Activated CD8-positive, alpha-beta T cell treated with anti-CD3 and anti-CD28 coated beads for 36 hours (primary cell): ENCODE measurements at regions not wholly inside any gene's neighbourhood (a gene's known extent, or its start where the extent isn't known, plus 50 kb on each side); places are given as distances from the start of the nearest gene placed in this dataset.

ENCODE experiments used
- ATAC-seq: fragments of 200-7000 bp; cut with Tn5 transposase; one replicate; pipeline ENCODE4 v1.10.0; 2021; ENCODE audit warnings: mild to moderate bottlenecking, moderate library complexity
- CTCF ChIA-PET: fragments of 350-600 bp; sonication (Branson Sonifier 250); formaldehyde crosslinking; loops from one replicate; lab custom pipeline; 2021; ENCODE audit warnings: antibody characterized with exemption; lab: Charles Lee
- POLR2A ChIA-PET: fragments of 350-600 bp; sonication (Branson Sonifier 250); formaldehyde crosslinking; loops from one replicate; lab custom pipeline; 2021; ENCODE audit warnings: antibody characterized with exemption; lab: Charles Lee
- DNase-seq: peaks from one replicate; pipeline ENCODE4 v3.0.0-alpha.2; 2020
- H3K27ac Mint-ChIP-seq: one replicate; pipeline ENCODE4 v1.8.0; 2021; ENCODE audit warnings: mild to moderate bottlenecking, mixed read lengths
- H3K27me3 Mint-ChIP-seq: one replicate; pipeline ENCODE4 v1.8.0; 2021; ENCODE audit warnings: mixed read lengths
- H3K36me3 Mint-ChIP-seq: one replicate; pipeline ENCODE4 v1.8.0; 2021; ENCODE audit warnings: low read depth, mixed read lengths
- H3K4me1 Mint-ChIP-seq: one replicate; pipeline ENCODE4 v1.8.0; 2021; ENCODE audit warnings: low read depth, mixed read lengths
- H3K4me3 Mint-ChIP-seq: one replicate; pipeline ENCODE4 v1.8.0; 2021; ENCODE audit warnings: mild to moderate bottlenecking, moderate library complexity, mixed read lengths
- H3K9me3 Mint-ChIP-seq: one replicate; pipeline ENCODE4 v1.8.0; 2021; ENCODE audit warnings: mixed read lengths
- intact Hi-C: fragments of 100-400 bp; cut with micrococcal nuclease; formaldehyde crosslinking; loops from one replicate; pipeline ENCODE4 v1.10.0; 2022
- TF ChIP-seq, protein P1 (sequence below): fragments of 200-600 bp; IDR thresholded peaks from one replicate; pipeline ENCODE4 v1.8.0; 2022; ENCODE audit warnings: antibody characterized with exemption, mild to moderate bottlenecking

DNA sequence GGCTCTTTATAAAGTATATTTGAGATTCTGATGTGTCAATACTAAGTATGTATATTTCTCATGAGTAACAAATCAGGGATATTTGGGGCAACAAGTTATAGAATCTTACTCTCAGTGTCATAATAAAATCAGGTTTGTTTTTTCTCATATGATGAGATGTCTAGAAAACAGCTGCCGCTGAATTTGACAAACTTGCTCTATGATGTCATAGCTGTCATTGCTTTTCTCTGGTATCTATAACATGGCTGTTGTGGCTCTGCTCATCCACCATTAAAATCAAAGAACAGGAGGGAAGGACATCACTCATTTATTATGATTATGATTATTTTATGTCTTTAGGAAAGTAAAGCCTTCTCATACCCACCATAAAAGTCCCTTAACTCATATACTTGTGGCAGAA lies 417.2 kb upstream of the LRRTM4 start:
- Mint-ChIP-seq H3K9me3 (peaks cover 10% of the 10 kb centered on the region), H3K36me3 (no peaks in the 10 kb centered on the region), H3K27ac (no peak overlapping the region), H3K27me3 (no peaks in the 10 kb centered on the region), H3K4me3 (no peak overlapping the region), H3K4me1 (no peaks in the 10 kb centered on the region)
- ATAC-seq (no peak), DNase-seq (no peak)
- ChIA-PET CTCF (no interaction called here), POLR2A (no interaction called here)
- intact Hi-C loops, result no loop called here
- TF ChIP-seq, protein P1, sequence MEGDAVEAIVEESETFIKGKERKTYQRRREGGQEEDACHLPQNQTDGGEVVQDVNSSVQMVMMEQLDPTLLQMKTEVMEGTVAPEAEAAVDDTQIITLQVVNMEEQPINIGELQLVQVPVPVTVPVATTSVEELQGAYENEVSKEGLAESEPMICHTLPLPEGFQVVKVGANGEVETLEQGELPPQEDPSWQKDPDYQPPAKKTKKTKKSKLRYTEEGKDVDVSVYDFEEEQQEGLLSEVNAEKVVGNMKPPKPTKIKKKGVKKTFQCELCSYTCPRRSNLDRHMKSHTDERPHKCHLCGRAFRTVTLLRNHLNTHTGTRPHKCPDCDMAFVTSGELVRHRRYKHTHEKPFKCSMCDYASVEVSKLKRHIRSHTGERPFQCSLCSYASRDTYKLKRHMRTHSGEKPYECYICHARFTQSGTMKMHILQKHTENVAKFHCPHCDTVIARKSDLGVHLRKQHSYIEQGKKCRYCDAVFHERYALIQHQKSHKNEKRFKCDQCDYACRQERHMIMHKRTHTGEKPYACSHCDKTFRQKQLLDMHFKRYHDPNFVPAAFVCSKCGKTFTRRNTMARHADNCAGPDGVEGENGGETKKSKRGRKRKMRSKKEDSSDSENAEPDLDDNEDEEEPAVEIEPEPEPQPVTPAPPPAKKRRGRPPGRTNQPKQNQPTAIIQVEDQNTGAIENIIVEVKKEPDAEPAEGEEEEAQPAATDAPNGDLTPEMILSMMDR, result no peak

DNA sequence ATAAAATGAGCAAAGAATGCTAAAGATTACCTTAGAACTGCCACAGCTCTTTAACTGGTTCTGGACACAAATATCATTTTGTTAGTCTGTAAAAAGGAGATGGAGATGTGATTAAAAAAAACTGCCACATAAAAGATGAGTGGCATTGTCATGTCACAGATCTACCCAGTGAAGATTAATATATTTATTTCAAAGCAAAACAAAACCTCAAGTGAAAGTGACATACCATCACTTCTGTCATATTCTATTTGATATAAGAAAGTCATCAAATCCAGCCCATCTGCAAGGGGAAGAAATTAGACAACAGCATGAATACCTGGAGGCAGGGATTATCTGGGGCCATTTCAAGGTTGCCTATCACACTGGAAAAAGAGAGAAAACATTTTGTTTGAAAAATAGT lies 417.6 kb upstream of the LRRTM4 start:
- intact Hi-C loops, result no loop called here
- no peak for ATAC-seq

DNA sequence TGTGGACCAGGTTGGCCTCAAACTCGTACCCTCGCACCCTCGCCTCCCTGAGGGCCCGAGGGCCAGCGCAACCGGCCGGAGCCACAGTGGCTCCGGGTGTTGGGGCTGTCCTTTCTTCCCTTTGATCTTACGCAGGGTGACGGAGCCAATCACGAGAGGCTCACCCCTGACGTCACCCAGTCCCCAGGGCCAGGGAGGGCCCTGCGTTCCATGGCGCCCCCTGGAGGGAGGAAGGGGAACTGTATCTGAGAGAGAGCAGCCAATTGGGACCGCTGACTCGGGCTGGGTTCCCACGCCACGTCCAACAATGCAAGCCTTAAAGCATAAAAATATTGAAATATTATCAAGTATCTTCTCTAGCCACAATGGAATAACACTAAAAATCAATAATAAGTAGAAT lies 432.8 kb upstream of the LRRTM4 start:
- Mint-ChIP-seq H3K27ac (no peak overlapping the region), H3K36me3 (no peaks in the 10 kb centered on the region), H3K9me3 (peaks cover 18% of the 10 kb centered on the region), H3K4me3 (no peak overlapping the region), H3K4me1 (no peaks in the 10 kb centered on the region), H3K27me3 (no peaks in the 10 kb centered on the region)
- ATAC-seq (no peak), DNase-seq (no peak)
- TF ChIP-seq, protein P1, result peak; percentile 39
- CTCF ChIA-PET, result no interaction called here
- POLR2A ChIA-PET, result no interaction called here
- intact Hi-C loops, result no loop called here

More for the DNA sequence above, 417.6 kb upstream of the LRRTM4 start:
- CTCF ChIA-PET, result no interaction called here
- POLR2A ChIA-PET, result no interaction called here
- H3K36me3 Mint-ChIP-seq, result no peaks in the 10 kb centered on the region
- H3K27me3 Mint-ChIP-seq, result no peaks in the 10 kb centered on the region
- DNase-seq, result no peak
- H3K9me3 Mint-ChIP-seq, result peaks cover 10% of the 10 kb centered on the region
- H3K27ac Mint-ChIP-seq, result no peak overlapping the region
- TF ChIP-seq, protein P1, result no peak
- no peaks in the 10 kb centered on the region for H3K4me1 Mint-ChIP-seq
- H3K4me3 Mint-ChIP-seq, result no peak overlapping the region

DNA sequence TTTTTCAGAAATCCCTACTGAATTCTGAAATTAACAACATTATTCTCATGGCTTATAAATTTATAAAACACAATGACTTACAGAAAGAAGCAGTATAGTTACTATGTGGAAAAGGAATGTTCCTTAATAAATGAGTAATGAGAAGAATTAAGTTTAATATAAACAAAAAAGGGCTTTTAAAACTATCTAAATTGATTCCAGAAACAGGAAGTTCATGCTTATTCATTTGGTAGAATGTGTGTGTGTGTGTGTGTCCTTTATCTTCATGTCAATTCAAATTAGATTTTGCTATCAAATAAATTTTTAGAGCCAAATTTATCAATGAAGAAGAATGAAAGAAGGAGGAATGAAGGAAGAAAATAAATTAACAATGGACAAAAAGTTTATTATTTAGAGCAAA lies 440.8 kb upstream of the LRRTM4 start:
- TF ChIP-seq, protein P1, result no peak
- peaks cover 17% of the 10 kb centered on the region for H3K9me3 Mint-ChIP-seq
- POLR2A ChIA-PET, result no interaction called here

DNA sequence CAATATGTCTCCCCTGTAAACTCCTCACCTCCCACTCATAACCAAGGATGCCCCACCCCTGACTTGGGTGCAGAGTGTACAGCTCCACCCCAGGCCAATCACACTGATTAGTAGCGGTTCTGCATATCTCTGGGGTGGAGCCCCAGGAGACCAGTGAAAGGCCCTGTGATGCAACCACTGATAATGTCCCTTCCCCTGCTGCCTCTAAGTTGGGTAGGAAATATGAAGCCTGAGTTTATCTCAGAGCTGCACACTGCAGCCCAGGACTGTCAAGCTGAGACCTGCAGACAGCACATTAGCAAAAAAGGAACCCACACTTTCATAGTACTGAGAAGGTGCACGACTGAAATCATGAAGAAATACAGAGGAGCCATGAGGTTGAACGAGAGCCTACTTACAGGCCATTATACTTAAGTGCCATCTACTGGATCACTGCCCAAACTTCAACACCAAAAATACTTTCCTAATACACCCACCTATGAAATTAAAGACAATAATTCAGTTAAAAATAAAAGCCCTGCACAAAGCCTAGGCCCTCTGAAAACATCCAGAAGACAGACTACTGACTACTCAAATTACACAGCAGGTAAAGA lies 455.4 kb upstream of the LRRTM4 start:
- no peaks in the 10 kb centered on the region for H3K4me1 Mint-ChIP-seq
- TF ChIP-seq, protein P1, result no peak
- H3K27ac Mint-ChIP-seq, result no peak overlapping the region
- H3K9me3 Mint-ChIP-seq, result peaks cover 9% of the 10 kb centered on the region
- no peak for ATAC-seq
- POLR2A ChIA-PET, result no interaction called here
- intact Hi-C loops, result no loop called here
- DNase-seq, result no peak
- no peaks in the 10 kb centered on the region for H3K27me3 Mint-ChIP-seq
- no peaks in the 10 kb centered on the region for H3K36me3 Mint-ChIP-seq
- H3K4me3 Mint-ChIP-seq, result no peak overlapping the region
- CTCF ChIA-PET, result no interaction called here

More for the DNA sequence above, 440.8 kb upstream of the LRRTM4 start:
- Mint-ChIP-seq H3K4me1 (no peaks in the 10 kb centered on the region), H3K27me3 (no peaks in the 10 kb centered on the region), H3K36me3 (no peaks in the 10 kb centered on the region), H3K4me3 (no peak overlapping the region), H3K27ac (no peak overlapping the region)
- ATAC-seq, result no peak
- CTCF ChIA-PET, result no interaction called here
- no peak for DNase-seq
- intact Hi-C loops, result no loop called here
